ENCODE measurements at regions not wholly inside any gene's neighbourhood (a gene's known extent, or its start where the extent isn't known, plus 50 kb on each side); places are given as distances from the start of the nearest gene placed in this dataset.

- DNase-seq (ENCODE audit: low spot score in 2 of 2), result no peak
- H3K4me3 ChIP-seq, result no peak overlapping the region
- no peaks in the 10 kb centered on the region for H3K4me1 ChIP-seq
- TF ChIP-seq, protein P1, sequence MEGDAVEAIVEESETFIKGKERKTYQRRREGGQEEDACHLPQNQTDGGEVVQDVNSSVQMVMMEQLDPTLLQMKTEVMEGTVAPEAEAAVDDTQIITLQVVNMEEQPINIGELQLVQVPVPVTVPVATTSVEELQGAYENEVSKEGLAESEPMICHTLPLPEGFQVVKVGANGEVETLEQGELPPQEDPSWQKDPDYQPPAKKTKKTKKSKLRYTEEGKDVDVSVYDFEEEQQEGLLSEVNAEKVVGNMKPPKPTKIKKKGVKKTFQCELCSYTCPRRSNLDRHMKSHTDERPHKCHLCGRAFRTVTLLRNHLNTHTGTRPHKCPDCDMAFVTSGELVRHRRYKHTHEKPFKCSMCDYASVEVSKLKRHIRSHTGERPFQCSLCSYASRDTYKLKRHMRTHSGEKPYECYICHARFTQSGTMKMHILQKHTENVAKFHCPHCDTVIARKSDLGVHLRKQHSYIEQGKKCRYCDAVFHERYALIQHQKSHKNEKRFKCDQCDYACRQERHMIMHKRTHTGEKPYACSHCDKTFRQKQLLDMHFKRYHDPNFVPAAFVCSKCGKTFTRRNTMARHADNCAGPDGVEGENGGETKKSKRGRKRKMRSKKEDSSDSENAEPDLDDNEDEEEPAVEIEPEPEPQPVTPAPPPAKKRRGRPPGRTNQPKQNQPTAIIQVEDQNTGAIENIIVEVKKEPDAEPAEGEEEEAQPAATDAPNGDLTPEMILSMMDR (IDR thresholded peaks at IDR 0.05), result no peak
- H3K27ac ChIP-seq, result no peak overlapping the region
- intact Hi-C loops (cut with DNase I), result no loop called here
- H3K27me3 ChIP-seq, result no peaks in the 10 kb centered on the region
- H3K36me3 ChIP-seq, result no peaks in the 10 kb centered on the region
- H3K9me3 ChIP-seq, result no peaks in the 10 kb centered on the region
Measured at GRCh38 chr5:114744406-114744805, 382.5 kb downstream of the KCNN2 start.

GRCh38 chr5:114734238-114734637, 372.4 kb downstream of the KCNN2 start:
- no peaks in the 10 kb centered on the region for H3K4me1 ChIP-seq
- H3K9me3 ChIP-seq, result no peaks in the 10 kb centered on the region
- H3K27ac ChIP-seq, result no peak overlapping the region
- no peak for DNase-seq (ENCODE audit: low spot score in 2 of 2)
- H3K36me3 ChIP-seq, result no peaks in the 10 kb centered on the region
- intact Hi-C loops (cut with DNase I), result no loop called here
- no peak overlapping the region for H3K4me3 ChIP-seq
- no peaks in the 10 kb centered on the region for H3K27me3 ChIP-seq
- TF ChIP-seq, protein P1 (IDR thresholded peaks at IDR 0.05), result no peak

DNA sequence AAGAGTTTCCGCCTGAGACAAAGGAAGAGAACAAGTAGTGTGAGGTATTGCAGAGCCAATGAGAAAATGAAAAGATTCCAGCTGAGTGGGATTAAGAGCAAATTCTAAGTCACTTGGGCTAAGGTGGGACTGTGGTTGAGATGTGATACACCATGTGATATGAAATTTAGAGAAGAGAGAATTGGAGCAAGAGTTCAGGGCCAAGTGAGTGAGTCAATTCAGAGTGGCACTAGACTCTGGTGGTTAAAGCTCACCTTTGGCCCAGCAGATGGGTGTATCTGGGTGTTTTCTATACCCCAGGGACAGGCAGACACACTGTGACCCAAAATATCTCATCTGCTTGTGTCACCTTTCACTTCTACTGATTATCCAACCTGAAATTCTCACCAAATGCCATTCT, 368.1 kb downstream of the KCNN2 start:
- Histone ChIP-seq H3K36me3 (no peaks in the 10 kb centered on the region), H3K27me3 (no peaks in the 10 kb centered on the region), H3K4me1 (no peaks in the 10 kb centered on the region), H3K4me3 (no peak overlapping the region), H3K9me3 (no peaks in the 10 kb centered on the region), H3K27ac (no peak overlapping the region)
- intact Hi-C loops (cut with DNase I), result no loop called here
- DNase-seq (ENCODE audit: low spot score in 2 of 2), result no peak
- TF ChIP-seq, protein P1 (IDR thresholded peaks at IDR 0.05), result no peak

GRCh38 chr5:114727358-114727757, 365.5 kb downstream of the KCNN2 start:
- H3K4me1 ChIP-seq, result no peaks in the 10 kb centered on the region
- H3K27me3 ChIP-seq, result no peaks in the 10 kb centered on the region
- TF ChIP-seq, protein P1 (IDR thresholded peaks at IDR 0.05), result no peak
- intact Hi-C loops (cut with DNase I), result no loop called here
- DNase-seq (ENCODE audit: low spot score in 2 of 2), result no peak
- H3K4me3 ChIP-seq, result no peak overlapping the region
- H3K27ac ChIP-seq, result no peak overlapping the region
- no peaks in the 10 kb centered on the region for H3K9me3 ChIP-seq
- H3K36me3 ChIP-seq, result no peaks in the 10 kb centered on the region

DNA sequence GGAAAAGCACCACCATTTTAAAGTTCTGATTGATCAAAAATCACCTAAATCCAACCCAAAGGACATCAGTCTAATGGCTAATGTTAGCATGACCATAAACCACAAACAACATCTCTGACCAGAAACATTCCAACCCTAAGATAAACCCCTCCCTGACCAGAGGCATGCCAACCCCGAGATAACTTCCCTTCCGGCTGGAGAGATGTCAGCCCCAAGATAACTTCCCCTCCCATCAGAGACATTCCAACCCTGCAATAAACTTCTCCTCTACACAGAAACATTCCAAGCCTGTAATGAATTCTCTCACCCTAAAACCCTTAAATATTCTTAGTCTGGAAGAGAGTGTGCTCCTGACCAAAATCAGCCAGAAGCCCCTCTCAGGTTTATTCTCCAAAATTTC, 364.3 kb downstream of the KCNN2 start:
- intact Hi-C loops (cut with DNase I), result no loop called here
- H3K4me1 ChIP-seq, result no peaks in the 10 kb centered on the region

More for the DNA sequence above, 364.3 kb downstream of the KCNN2 start:
- H3K27me3 ChIP-seq, result no peaks in the 10 kb centered on the region
- H3K27ac ChIP-seq, result no peak overlapping the region
- no peak overlapping the region for H3K4me3 ChIP-seq
- TF ChIP-seq, protein P1 (IDR thresholded peaks at IDR 0.05), result no peak
- H3K36me3 ChIP-seq, result no peaks in the 10 kb centered on the region
- DNase-seq (ENCODE audit: low spot score in 2 of 2), result no peak
- H3K9me3 ChIP-seq, result no peaks in the 10 kb centered on the region
